ENCODE measurements at regions not wholly inside any gene's neighbourhood (a gene's known extent, or its start where the extent isn't known, plus 50 kb on each side); places are given as distances from the start of the nearest gene placed in this dataset.

DNA sequence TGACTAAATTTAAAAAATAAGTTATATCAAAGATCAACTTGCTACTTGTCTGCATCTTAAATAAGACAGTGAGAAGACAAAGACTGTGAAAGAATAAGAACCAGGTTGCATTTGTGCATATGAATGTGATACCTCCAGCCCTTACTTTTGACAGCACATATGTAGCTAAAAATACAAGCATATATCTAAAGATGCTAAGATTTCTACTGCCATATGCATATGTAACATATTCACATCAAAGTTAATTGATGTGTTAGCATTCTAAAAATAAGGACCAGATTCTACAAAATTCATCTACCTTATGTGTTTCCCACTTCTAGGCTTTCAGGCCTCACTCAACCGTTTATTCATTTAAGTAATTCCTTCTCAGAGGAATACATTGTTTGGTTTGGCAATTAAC, 1120.3 kb upstream of the LRRTM3 start:
- Histone ChIP-seq H3K27ac (no peak overlapping the region), H3K4me3 (no peak overlapping the region), H3K4me1 (replicated peaks in 1 of 2) (no peaks in the 10 kb centered on the region)
- ATAC-seq (replicated peaks in 6 of 8): no peak
- WGBS, 10 experiments: 0 to 75% (median 0%) methylated on average over 1 of the region's 1 CpG; no CpG with 5 or more reads in 5 of the 10 experiments
- in situ Hi-C loops (cut with MboI; ENCODE audit: low pct_unique_long_range_greater_than_20kb in 2 of 9, low sequenced_read_pairs in 9 of 9, unreplicated experiment in 9 of 9): no loop called here

DNA sequence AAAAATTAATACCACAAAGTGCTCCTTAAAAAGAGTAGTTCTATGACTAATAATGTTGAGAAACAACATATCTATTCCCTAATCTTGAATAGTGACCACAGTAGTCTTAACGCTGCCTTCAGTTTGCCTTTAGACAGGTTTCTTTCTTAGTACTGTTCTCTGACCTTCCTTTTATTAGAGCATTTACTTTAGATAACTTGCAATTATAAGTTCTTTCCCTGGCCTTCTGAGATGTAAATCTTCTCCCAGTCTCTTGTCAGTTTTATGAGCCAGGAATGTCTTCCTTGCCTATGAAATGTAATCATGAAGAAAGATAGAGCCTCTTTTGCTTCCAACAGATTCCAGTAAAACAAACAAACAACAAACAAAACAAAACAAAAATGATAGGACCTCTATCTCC, 1119.8 kb upstream of the LRRTM3 start:
- no peak overlapping the region for H3K27ac ChIP-seq
- no peak for ATAC-seq (replicated peaks in 6 of 8)
- in situ Hi-C loops (cut with MboI; ENCODE audit: low pct_unique_long_range_greater_than_20kb in 2 of 9, low sequenced_read_pairs in 9 of 9, unreplicated experiment in 9 of 9): no loop called here
- H3K4me3 ChIP-seq: no peak overlapping the region
- WGBS, 10 experiments: 0 to 100% (median 90%) methylated on average over 1 of the region's 1 CpG; no CpG with 5 or more reads in 1 of the 10 experiments
- no peaks in the 10 kb centered on the region for H3K4me1 ChIP-seq (replicated peaks in 1 of 2)

DNA sequence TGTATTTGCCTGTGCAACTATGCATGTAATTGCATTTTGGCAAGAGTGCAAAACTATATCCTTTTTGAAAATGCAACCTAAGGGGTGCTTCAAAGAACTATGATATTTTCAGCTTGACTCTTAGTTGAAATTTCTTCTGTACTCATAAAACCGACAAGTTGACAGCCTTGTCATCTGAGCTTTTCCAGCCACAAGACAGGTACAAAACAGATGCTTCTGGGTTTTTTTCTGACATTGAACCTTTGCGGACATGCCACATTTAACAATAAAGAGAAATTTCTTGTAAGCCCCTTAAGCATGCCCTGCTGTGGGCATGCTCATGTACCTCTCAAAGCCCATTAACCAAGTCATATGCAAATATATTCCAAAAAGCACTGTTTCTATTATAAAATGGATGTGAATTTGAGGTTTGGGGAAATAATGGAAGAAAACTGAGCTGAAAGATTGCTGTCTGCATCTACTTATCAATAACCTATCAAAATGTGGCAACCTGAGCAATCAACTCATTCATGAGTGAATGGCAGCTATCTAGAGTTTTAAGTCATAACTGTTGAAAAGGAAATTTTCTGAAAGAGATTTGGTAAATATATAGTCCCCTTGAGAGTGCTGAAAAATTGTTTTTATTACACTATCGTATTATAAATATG, 1117.0 kb upstream of the LRRTM3 start:
- no peaks in the 10 kb centered on the region for H3K4me1 ChIP-seq (replicated peaks in 1 of 2)
- 3 to 100% (median 80%) methylated on average over 1 to 3 of the region's 3 CpGs; no CpG with 5 or more reads in 1 of the 10 experiments for WGBS, 10 experiments
- in situ Hi-C loops (cut with MboI; ENCODE audit: low pct_unique_long_range_greater_than_20kb in 2 of 9, low sequenced_read_pairs in 9 of 9, unreplicated experiment in 9 of 9): no loop called here
- no peak overlapping the region for H3K27ac ChIP-seq
- ATAC-seq (replicated peaks in 6 of 8): no peak
- H3K4me3 ChIP-seq: no peak overlapping the region

DNA sequence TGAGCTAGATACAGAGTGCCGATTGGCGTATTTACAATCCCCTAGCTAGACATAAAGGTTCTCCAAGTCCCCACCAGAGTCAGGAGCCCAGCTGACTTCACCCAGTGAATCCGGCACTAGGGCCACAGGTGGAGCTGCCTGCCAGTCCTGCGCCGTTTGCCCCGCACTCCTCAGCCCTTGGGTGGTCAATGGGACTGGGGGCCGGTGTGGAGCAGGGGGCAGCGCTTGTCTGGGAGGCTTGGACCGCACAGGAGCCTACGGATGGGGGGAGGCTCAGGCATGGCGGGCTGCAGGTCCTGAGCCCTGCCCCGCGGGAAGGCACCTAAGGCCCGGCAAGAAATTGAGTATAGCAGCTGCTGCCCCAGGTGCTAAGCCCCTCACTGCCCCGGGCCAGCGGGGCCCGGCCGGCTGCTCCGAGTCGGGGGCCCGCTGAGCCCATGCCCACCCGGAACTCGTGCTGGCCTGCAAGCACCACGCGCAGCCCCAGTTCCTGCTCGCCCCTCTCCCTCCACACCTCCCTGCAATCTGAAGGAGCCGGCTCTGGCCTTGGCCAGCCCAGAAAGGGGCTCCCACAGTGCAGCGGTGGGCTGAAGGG, 1113.8 kb upstream of the LRRTM3 start:
- no peak for ATAC-seq (replicated peaks in 6 of 8)
- in situ Hi-C loops (cut with MboI; ENCODE audit: low pct_unique_long_range_greater_than_20kb in 2 of 9, low sequenced_read_pairs in 9 of 9, unreplicated experiment in 9 of 9): no loop called here
- Histone ChIP-seq H3K27ac (no peak overlapping the region), H3K4me3 (no peak overlapping the region), H3K4me1 (replicated peaks in 1 of 2) (no peaks in the 10 kb centered on the region)
- WGBS, 10 experiments: 10 to 100% (median 17%) methylated on average over 1 to 2 of the region's 28 CpGs; no CpG with 5 or more reads in 7 of the 10 experiments

DNA sequence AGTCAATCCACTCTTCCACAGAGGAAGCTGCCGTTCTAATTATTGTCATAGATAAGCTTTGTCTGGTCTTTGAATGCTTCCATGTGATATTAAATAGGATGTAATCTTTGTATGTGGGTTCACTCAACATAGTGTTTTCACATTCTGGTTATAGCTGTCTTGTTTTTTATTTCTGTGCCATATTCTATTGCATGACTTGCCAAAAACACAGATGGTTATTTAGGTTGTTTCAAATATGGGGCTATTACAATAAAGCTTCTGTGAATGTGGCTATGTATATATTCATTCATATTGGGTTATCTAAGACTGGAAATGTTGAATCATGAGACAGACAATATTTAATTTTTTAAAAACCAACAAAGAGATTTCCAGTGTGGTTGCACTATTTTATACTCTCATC, 1109.3 kb upstream of the LRRTM3 start:
- Histone ChIP-seq H3K4me1 (replicated peaks in 1 of 2) (no peaks in the 10 kb centered on the region), H3K27ac (no peak overlapping the region), H3K4me3 (no peak overlapping the region)
- ATAC-seq (replicated peaks in 6 of 8): no peak
- 0 to 79% (median 22%) methylated on average over 1 of the region's 1 CpG; no CpG with 5 or more reads in 2 of the 10 experiments for WGBS, 10 experiments
- in situ Hi-C loops (cut with MboI; ENCODE audit: low pct_unique_long_range_greater_than_20kb in 2 of 9, low sequenced_read_pairs in 9 of 9, unreplicated experiment in 9 of 9): no loop called here

DNA sequence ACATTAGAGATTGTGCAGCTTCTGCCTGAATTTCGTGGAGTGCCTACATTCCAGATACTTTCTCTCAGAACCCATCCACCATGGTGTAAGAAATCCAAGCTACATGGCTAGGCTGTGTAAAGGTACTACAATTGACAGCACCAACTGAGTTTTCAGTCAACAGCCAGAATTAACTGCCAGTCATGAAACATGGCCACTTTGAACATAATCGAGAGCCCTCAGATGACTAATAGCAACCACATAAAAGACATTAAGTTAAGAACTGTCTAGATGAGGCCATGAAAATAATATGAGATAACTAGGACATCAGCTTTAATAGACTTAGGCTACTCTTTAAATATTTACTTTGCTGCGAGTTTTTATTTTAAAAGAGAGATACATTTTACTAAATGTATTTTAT, 1106.8 kb upstream of the LRRTM3 start:
- Histone ChIP-seq H3K4me3 (no peak overlapping the region), H3K27ac (no peak overlapping the region), H3K4me1 (replicated peaks in 1 of 2) (no peaks in the 10 kb centered on the region)
- in situ Hi-C loops (cut with MboI; ENCODE audit: low pct_unique_long_range_greater_than_20kb in 2 of 9, low sequenced_read_pairs in 9 of 9, unreplicated experiment in 9 of 9): no loop called here
- 0 to 93% (median 83%) methylated on average over 1 to 3 of the region's 3 CpGs for WGBS, 10 experiments
- ATAC-seq (replicated peaks in 6 of 8): no peak

DNA sequence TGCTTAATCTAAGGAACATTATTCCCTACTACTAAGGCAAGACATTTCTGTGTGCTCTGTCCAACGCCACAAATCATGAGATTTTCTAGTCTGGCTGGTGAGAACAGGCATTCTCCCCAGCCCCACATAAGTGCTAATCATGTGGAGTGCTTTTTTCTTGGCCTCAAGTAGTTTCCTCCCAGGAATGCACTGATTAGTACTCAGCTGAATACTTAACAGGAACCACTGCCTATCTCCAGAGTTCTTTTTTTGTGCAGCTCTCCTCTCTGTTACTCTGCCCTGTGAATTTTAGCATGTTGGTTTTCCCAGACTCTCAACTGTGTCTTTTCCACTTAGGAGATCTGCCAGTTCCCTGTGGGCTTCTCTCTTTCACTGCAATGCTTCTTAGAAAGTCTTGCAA, 1098.5 kb upstream of the LRRTM3 start:
- in situ Hi-C loops (cut with MboI; ENCODE audit: low pct_unique_long_range_greater_than_20kb in 2 of 9, low sequenced_read_pairs in 9 of 9, unreplicated experiment in 9 of 9): no loop called here
- Histone ChIP-seq H3K4me3 (no peak overlapping the region), H3K27ac (no peak overlapping the region), H3K4me1 (replicated peaks in 1 of 2) (no peaks in the 10 kb centered on the region)
- WGBS, 10 experiments: 0 to 100% (median 54%) methylated on average over 1 of the region's 1 CpG; no CpG with 5 or more reads in 2 of the 10 experiments
- no peak for ATAC-seq (replicated peaks in 6 of 8)

DNA sequence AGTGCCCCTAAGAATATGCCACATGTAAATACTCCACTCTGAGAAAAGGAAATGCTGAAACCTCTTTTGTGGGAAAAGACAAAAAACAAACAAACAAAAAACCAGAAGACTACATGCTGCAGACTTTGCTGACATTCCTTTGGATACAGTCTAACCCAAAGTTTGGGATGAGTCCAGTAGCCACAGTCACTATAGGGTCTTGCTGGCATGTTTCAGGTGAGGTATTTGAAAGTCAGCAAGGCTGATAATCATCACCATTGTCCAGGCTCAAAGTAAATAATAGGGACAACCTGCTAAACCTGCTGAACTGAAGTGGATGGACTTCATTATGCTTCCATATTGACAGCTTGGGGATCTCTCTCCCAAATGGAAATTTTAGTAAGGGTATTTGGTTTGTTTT, 1087.0 kb upstream of the LRRTM3 start:
- Histone ChIP-seq H3K4me1 (replicated peaks in 1 of 2) (no peaks in the 10 kb centered on the region), H3K27ac (no peak overlapping the region), H3K4me3 (no peak overlapping the region)
- in situ Hi-C loops (cut with MboI; ENCODE audit: low pct_unique_long_range_greater_than_20kb in 2 of 9, low sequenced_read_pairs in 9 of 9, unreplicated experiment in 9 of 9): no loop called here
- no peak for ATAC-seq (replicated peaks in 6 of 8)

DNA sequence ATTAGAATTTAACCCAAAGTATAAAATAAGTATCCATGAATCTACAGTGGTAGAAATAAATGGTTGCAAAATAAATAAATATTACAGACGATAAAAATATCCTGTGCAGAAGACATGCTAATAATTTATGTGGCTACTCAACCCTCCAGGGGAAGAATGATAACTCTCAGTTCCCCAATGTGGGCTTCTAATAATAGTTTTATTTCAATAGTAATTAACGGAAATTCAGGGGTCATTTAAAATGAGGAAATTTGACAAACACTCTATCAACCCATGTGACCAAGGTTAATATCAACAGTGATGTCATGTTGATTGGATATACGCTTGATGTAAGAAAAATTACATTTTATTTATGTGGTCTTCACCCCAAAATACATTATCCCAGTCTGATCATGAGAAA, 1082.6 kb upstream of the LRRTM3 start:
- in situ Hi-C loops (cut with MboI; ENCODE audit: low pct_unique_long_range_greater_than_20kb in 2 of 9, low sequenced_read_pairs in 9 of 9, unreplicated experiment in 9 of 9): no loop called here
- Histone ChIP-seq H3K4me1 (replicated peaks in 1 of 2) (no peaks in the 10 kb centered on the region), H3K27ac (no peak overlapping the region), H3K4me3 (no peak overlapping the region)
- ATAC-seq (replicated peaks in 6 of 8): no peak
- WGBS, 10 experiments: 25 to 100% (median 89%) methylated on average over 2 to 3 of the region's 3 CpGs; no CpG with 5 or more reads in 1 of the 10 experiments

DNA sequence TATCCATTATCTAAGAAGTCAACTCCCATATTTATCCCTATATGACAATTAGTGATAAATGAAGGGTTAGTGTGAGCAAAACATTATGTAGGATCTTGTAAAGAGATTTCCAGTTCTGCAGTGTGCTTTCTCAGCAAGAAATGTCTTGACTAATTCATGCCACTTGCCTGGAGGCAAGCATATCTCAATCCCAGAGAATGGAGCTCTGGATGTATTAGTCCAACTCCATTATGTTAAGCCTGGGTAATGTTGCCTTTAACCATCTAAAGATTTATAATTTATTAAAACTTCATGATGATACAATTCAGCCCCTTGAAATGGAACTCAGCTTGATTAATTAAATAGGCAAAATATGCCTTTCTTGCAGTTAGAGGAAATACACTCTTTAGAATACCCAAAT, 1079.9 kb upstream of the LRRTM3 start:
- Histone ChIP-seq H3K4me3 (no peak overlapping the region), H3K27ac (no peak overlapping the region), H3K4me1 (replicated peaks in 1 of 2) (no peaks in the 10 kb centered on the region)
- in situ Hi-C loops (cut with MboI; ENCODE audit: low pct_unique_long_range_greater_than_20kb in 2 of 9, low sequenced_read_pairs in 9 of 9, unreplicated experiment in 9 of 9): no loop called here
- peak in 3 of 8 experiments; percentile 41 to 87 (median 54) for ATAC-seq (replicated peaks in 6 of 8)

DNA sequence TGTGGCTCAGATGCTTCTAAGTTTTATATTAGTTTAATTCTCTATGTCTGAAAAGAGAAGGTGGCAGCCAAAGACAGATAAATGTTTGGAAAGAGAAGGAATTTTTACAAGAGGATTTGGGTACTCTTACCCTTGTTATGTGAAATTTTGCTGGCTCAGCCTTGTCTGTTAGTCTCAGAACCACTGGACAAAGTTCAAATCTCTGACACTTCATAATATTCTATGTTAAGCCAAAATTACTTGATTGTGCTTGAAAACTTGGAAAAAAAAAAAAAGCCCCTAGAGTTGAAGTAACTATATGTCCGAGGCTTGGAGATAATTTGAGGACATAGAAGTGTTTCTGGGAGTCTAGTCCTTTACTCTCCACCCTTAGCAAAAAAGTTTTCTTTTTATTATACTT, 1079.3 kb upstream of the LRRTM3 start:
- Histone ChIP-seq H3K4me1 (replicated peaks in 1 of 2) (no peaks in the 10 kb centered on the region), H3K27ac (no peak overlapping the region), H3K4me3 (no peak overlapping the region)
- ATAC-seq (replicated peaks in 6 of 8): no peak
- WGBS, 10 experiments: 0 to 92% (median 58%) methylated on average over 1 of the region's 1 CpG
- in situ Hi-C loops (cut with MboI; ENCODE audit: low pct_unique_long_range_greater_than_20kb in 2 of 9, low sequenced_read_pairs in 9 of 9, unreplicated experiment in 9 of 9): no loop called here

DNA sequence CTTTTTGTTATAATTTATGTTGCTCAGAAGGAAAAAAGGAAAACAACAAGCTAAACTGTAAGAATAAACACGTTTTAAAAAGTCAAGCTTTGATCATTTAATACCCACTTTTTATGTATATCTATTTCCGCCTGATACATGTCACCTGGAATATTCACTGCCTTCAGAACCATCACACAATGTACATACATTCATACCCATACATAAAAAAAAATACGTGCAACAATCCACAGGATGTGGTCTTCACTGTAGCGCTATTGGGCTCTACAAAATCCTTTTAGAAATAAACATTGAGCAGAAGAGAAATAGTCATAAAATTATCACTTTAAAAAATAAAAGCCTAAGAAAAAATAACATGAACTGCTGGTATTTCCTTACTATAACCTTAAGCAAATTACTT, 1078.9 kb upstream of the LRRTM3 start:
- 0 to 82% (median 47%) methylated on average over 2 to 4 of the region's 4 CpGs for WGBS, 10 experiments
- no peak for ATAC-seq (replicated peaks in 6 of 8)
- in situ Hi-C loops (cut with MboI; ENCODE audit: low pct_unique_long_range_greater_than_20kb in 2 of 9, low sequenced_read_pairs in 9 of 9, unreplicated experiment in 9 of 9): no loop called here
- no peak overlapping the region for H3K4me3 ChIP-seq
- H3K27ac ChIP-seq: no peak overlapping the region
- H3K4me1 ChIP-seq (replicated peaks in 1 of 2): no peaks in the 10 kb centered on the region

DNA sequence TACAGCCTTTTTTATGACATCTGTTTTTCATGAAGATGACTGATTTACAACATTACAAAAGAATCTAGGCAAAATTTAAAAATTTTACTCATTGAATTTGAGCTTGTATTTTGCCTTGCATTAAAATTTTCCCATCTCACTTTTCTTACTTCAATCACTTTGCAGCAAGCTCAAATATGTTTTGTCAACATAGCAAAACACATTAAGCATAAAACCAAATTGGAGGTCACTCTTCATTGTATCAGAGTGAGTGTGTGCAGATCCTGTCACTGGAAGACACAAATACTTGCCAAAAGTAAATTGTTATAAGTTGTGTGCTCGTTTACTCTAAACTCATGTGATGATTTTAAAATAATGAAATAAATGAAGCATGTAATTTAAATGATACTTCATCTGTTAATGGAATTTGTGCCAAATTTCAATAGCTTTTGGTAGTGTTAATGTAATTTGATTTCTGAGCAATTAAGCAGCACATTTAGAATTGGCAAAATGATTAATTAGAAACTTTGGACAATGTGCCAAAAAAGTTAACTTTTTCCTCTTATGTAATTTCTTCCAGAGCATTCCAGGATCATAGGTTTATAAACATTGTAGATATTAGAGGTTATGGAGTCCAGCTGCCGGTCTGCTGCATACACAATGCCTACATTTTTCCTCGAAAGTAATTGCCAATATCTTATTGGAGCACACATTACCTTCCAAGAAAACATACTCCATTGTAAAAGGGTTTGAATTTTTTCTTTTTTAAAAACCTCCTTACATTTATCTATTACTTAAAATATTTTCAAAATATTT, 1078.2 kb upstream of the LRRTM3 start:
- WGBS, 10 experiments: 0 to 94% (median 49%) methylated on average over 2 to 3 of the region's 3 CpGs; no CpG with 5 or more reads in 1 of the 10 experiments
- no peak for ATAC-seq (replicated peaks in 6 of 8)
- Histone ChIP-seq H3K4me3 (no peak overlapping the region), H3K27ac (no peak overlapping the region), H3K4me1 (replicated peaks in 1 of 2) (no peaks in the 10 kb centered on the region)
- in situ Hi-C loops (cut with MboI; ENCODE audit: low pct_unique_long_range_greater_than_20kb in 2 of 9, low sequenced_read_pairs in 9 of 9, unreplicated experiment in 9 of 9): no loop called here

Measured in motor neuron (in vitro differentiated cells).